ENCODE measurements at regions not wholly inside any gene's neighbourhood (a gene's known extent, or its start where the extent isn't known, plus 50 kb on each side); places are given as distances from the start of the nearest gene placed in this dataset.
"Not testable (repeated sequence)": the region's sequence is repeated elsewhere in the genome, so short reads cannot be mapped to it uniquely, and the experiment has no call there.

- DNase-seq = no peak
Measured at GRCh38 chr17:77529328-77529650, 388.5 kb downstream of the SEC14L1 start.

DNA sequence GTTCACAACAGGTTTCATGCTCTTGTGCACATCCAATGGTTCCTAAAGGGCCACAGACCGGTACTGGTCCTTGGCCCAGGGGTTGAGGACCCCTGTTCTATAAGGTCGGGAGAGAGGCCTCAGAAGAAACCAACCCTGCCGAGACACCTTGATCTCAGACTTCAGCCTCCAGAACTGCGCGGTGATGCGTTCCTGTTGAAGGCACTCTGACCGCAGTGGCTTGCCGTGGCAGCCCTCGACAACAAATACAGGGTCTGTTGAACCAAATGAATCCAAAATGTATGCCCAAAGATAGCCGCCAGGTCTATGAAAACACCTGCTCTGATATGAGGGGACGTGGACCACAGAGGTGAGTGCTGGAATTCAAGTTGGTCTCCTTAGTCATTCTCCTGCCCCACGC lies 389.8 kb downstream of the SEC14L1 start:
- DNase-seq = no peak

GRCh38 chr17:77531002-77531401 lies 390.2 kb downstream of the SEC14L1 start:
- DNase-seq = no peak

DNA sequence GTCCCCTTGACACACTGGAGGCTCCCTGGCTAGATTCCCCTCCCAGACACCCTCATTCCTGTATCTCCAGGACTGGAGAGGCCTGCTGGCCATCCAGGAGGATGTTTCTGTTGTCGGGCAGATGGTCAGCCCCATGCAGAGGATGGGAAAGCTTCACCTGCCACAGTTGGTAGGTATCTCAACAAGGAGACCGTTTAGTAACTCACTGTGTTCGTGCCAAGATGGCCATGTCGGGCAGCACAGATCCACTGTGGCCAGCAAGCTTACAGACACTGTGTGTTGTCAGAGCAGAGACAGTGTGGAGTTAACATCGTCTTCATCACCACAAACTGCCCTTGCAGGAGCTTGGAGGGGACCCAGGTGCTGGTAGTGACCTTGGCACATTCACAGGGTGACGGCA lies 390.9 kb downstream of the SEC14L1 start:
- no peak for DNase-seq

GRCh38 chr17:77533697-77534096 lies 392.9 kb downstream of the SEC14L1 start:
- DNase-seq = not testable (repeated sequence)

DNA sequence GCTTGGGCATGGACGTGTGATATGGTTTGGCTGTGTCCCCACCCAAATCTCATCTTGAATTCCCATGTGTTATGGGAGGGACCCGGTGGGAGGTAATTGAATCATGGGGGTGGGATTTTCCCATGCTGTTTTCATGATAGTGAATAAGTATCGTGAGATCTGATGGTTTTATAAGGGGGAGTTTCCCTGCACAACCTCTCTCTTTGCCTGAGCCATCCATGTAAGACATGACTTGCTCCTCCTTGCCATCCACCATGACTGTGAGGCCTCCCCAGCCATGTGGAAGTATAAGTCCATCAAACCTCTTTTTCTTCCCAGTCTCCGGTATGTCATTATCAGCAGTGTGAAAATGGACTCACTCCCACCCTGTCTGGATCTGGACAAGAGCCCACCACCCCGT lies 393.4 kb downstream of the SEC14L1 start:
- DNase-seq = no peak

- no peak for DNase-seq
Measured at GRCh38 chr17:77535435-77535834, 394.7 kb downstream of the SEC14L1 start.

DNA sequence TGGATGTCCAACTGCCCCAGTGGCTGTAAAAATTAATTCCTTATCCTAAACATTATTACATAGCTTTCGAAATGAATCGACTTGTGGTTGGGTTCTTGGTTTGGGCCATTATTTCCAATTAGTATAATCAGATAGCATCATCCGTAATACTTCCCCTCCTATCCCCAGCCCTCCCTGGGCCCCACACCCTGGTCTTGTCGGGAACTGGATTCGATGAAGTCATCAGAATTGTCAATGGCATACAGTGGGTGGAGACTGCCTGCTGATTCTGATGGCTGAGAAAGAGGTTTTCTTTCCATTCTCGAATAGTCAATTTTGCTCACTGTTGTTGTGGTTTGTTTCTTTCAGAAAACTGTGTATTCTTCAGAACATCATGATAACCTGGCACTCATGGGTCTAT lies 395.1 kb downstream of the SEC14L1 start:
- peak in 1 of 5 donors; percentile 17 for DNase-seq

- DNase-seq = no peak
Measured at GRCh38 chr17:77537566-77537965, 396.8 kb downstream of the SEC14L1 start.

- no peak for DNase-seq
Measured at GRCh38 chr17:77540531-77540930, 399.8 kb downstream of the SEC14L1 start.

DNA sequence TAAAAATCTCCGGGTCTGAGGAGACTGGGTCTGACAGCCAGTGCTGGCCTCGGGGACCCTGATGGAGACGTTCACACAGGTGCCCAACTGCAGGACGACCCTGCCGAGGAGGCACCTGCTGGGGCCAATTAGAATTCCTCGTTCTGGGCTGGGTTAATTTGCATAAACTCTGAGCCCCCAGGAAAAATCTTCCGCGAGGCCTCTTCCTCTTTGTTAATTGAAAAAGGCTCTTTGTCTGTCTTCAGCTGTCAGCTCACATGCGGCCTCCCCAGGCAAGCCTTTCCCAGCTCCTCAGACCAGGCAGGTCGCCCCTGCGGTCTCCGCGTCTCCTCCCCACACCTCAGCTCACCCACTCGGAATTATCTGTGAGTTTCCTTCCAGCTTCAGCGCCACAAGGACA lies 400.2 kb downstream of the SEC14L1 start:
- DNase-seq = no peak

- DNase-seq = no peak
Measured at GRCh38 chr17:77542011-77542410, 401.2 kb downstream of the SEC14L1 start.

GRCh38 chr17:77542551-77543490 lies 402.1 kb downstream of the SEC14L1 start:
- DNase-seq = peak in 4 of 5 donors; percentile 30 to 62 (median 42)

- no peak for DNase-seq
Measured at GRCh38 chr17:77543801-77544200, 403.0 kb downstream of the SEC14L1 start.

GRCh38 chr17:77544347-77545110 lies 403.8 kb downstream of the SEC14L1 start:
- DNase-seq = no peak

GRCh38 chr17:77546772-77547241 lies 406.0 kb downstream of the SEC14L1 start:
- no peak for DNase-seq

DNA sequence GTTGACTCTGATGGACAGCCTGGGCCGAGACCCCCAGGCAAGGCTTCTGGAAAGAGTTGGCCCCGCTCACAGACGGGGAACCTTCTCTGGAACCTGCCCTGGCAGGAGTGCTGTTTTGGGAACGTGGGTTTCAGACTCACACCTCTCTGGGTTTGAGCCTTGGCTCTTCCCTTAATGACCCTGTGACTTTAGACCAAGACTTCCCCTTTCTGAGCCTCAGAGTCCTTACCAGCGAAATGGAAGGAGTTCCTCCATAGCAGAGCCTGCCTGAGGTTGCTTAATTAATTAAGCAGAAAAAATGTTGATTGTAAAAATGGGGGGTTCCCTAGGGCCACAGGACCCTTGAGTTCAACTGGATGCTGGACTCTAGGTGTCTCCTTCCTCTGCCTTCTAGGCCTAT lies 408.2 kb downstream of the SEC14L1 start:
- DNase-seq = no peak

- no peak for DNase-seq
Measured at GRCh38 chr17:77549726-77550366, 408.7 kb upstream of the TNRC6C start.

DNA sequence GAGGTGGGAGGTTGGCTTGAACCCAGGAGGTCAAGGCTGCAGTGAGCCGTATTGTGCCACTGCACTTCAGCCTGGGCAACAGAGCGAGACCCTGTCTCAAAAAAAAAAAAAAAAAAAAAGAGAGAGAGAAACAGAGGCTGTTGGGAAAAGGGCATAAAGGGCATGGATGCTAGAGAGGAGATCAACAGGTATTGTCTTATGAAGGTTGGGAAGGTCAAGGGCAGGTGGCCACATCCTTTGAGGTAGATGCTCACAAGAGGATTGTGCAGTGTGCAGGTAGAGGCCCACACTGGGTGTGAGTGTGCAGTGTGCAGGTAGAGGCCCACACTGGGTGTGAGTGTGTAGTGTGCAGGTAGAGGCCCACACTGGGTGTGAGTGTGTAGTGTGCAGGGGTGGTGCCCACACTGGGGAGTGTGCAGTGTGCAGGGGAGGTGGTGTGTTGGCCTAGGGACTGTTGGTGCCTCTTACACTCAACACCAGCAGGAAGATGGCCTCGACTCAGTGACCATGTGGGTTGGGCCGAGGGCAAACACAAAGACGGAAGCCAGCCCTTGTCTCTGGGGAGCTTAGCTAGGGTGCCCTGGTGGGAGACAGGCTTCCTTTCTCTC lies 404.9 kb upstream of the TNRC6C start:
- DNase-seq = no peak

DNA sequence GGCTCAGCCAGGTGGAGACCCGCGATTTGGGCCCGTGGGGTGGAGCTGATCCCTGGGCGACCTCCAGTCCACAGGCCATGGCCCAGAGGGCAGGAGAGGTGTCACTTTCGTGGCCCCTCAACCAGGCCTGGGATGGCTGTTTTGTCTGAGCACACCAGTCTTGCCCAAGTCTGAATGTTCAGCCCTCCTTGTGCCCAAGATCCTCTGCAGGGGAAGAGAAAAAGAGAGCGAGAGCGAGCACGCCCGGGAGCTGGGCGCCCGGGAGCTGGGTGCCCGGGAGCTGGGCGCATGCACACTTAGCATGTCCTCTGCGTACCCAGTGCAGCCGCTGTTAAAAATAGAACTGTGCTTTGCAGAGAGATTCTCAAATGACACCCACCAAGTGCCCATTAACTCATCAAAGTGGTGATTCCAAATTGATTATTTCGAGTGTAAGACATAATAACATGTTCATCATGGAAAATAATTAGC lies 403.3 kb upstream of the TNRC6C start:
- DNase-seq = no peak

DNA sequence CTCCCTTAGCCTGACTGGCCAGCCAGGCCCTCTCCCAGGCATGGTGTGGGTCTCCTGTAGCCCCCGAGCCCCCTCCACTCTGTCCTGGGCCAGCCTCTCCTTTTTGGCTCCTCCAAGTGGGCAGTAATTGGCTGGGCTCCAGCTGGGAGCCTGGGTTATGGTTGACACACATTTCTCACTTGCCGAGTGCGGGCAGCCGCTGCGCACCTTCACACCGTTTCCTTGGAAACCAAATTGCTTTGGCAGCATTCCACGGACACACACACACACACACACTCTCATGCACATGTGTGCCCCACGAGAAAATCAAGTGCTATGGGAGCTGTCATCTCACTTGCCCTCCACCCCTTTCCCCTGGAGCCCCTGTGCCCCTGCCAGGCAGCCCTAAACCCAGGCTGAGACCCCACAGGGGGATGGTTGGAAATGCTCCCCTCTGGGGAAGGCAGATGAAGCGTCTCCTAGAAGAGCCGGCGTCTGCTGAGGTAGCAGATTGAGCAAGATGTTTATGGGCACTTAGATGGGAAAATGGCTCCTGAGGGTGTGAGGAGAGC lies 402.7 kb upstream of the TNRC6C start:
- DNase-seq = no peak

DNA sequence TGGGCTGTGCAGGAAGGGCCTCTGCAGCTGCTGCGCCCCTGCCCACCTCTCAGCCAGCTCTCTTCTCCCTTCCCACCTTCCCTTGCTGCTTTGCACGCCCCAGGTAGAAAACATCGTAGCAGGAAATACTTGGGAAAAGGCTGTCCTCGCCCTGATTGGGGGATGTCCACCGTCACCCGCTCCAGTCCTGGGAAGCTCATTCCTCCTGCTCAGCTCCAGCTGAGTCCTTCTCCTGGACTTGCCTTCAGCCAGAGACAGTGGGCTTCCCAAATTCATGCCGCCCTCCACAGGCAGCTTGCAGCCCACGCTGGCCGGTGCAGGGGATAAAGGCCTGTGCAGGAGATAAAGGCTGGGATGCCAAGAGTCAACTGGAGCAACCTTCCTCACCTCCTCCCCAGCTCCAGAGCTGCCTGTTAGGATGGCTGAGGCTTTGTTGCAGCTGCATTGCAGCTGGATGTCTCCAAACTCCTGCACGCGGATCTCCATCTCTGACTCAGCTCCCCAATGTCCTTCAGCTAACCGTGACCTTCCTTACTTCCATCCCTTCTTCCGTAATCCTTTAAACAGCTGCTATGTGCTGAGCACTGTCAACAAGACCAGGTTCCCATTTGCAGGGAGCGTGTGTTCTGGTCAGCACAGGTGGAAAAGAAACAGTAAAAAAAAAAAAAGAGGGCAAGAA lies 402.0 kb upstream of the TNRC6C start:
- no peak for DNase-seq
